ENCODE measurements at regions not wholly inside any gene's neighbourhood (a gene's known extent, or its start where the extent isn't known, plus 50 kb on each side); places are given as distances from the start of the nearest gene placed in this dataset.

DNA sequence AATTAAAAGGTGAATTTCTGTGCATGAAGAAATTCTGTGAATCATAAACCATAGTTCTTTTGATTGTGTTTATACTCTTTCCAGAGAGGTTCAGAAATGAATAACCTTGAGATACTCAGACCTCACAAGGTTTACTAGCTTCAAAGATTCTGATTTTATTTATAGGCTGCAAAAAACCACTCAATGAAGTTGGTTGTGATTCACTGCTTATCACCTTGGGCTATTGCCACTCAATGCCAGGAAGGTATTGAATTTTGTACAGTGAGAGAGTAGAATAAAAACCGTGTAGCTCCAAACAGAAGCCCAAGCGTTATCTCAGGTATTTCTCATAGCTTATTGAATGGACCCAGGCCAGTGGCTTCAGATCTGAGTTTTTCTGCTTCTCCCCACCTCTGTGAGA is 118.7 kb downstream of the FHIP1A start:
- Histone ChIP-seq H3K27ac (replicated peaks in 1 of 4) (no peak overlapping the region), H3K4me3 (no peak overlapping the region), H3K9me3 (no peaks in the 10 kb centered on the region), H3K4me1 (no peaks in the 10 kb centered on the region), H3K27me3 (no peaks in the 10 kb centered on the region), H3K36me3 (no peaks in the 10 kb centered on the region)
- no peak for DNase-seq (ENCODE audit: extremely low spot score)
- TF ChIP-seq, protein P1, sequence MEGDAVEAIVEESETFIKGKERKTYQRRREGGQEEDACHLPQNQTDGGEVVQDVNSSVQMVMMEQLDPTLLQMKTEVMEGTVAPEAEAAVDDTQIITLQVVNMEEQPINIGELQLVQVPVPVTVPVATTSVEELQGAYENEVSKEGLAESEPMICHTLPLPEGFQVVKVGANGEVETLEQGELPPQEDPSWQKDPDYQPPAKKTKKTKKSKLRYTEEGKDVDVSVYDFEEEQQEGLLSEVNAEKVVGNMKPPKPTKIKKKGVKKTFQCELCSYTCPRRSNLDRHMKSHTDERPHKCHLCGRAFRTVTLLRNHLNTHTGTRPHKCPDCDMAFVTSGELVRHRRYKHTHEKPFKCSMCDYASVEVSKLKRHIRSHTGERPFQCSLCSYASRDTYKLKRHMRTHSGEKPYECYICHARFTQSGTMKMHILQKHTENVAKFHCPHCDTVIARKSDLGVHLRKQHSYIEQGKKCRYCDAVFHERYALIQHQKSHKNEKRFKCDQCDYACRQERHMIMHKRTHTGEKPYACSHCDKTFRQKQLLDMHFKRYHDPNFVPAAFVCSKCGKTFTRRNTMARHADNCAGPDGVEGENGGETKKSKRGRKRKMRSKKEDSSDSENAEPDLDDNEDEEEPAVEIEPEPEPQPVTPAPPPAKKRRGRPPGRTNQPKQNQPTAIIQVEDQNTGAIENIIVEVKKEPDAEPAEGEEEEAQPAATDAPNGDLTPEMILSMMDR (IDR thresholded peaks at IDR 0.05): no peak
- no peak for TF ChIP-seq POLR2A (IDR thresholded peaks at IDR 0.05; ENCODE audit: low read depth)
- no peak for TF ChIP-seq EP300 (IDR thresholded peaks at IDR 0.05)
- TF ChIP-seq POLR2AphosphoS5 (IDR thresholded peaks at IDR 0.05): no peak
- 90% methylated on average over 2 of the region's 2 CpGs for WGBS
- intact Hi-C loops (cut with DNase I): no loop called here

DNA sequence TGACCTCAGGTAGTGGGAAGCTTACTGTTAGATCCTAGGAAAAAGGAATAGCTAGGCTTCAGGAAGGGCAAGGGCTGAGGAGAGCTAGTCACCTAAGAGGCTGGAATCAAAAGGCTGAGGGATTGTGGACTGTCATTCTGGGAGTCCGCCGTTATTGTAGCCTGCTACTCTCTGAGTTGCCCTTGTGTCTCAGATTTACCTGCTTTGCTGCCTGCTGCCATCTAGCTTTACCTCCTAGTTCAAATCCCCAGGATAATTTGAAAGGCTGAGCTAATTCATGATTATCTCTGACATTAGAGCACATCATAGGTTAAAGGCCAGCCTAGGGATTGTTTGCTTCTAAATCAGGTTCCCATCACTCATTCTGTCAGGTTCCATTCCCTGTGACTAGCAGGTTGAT is 120.2 kb downstream of the FHIP1A start:
- intact Hi-C loops (cut with DNase I): no loop called here
- no peak overlapping the region for H3K4me3 ChIP-seq
- no peaks in the 10 kb centered on the region for H3K9me3 ChIP-seq
- TF ChIP-seq POLR2AphosphoS5 (IDR thresholded peaks at IDR 0.05): no peak
- TF ChIP-seq, protein P1 (IDR thresholded peaks at IDR 0.05): no peak
- H3K27ac ChIP-seq (replicated peaks in 1 of 4): no peak overlapping the region
- H3K4me1 ChIP-seq: no peaks in the 10 kb centered on the region
- WGBS: 66% methylated on average over 2 of the region's 2 CpGs
- H3K36me3 ChIP-seq: no peaks in the 10 kb centered on the region
- H3K27me3 ChIP-seq: no peaks in the 10 kb centered on the region
- DNase-seq (ENCODE audit: extremely low spot score): no peak

DNA sequence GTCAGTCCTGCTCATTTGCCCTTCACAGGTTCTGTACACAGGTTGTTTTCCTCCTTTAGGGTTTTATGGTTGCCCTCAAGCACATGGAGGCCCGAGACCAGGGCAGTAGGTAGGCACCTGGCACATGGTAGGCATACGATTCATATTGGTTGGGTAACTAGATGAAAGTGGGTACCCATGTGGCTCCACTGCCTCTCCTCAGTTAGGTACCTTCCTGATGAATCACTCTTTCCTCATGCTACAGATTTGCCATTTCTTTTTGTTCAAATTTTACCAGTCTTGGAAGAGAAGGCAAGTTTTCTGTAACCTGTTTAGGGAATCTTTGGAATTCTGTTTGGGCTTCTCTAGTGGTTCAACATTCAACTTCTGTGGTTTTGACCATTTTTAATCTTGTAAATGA is 121.3 kb downstream of the FHIP1A start:
- H3K27ac ChIP-seq (replicated peaks in 1 of 4): no peak overlapping the region
- no peaks in the 10 kb centered on the region for H3K4me1 ChIP-seq
- TF ChIP-seq POLR2AphosphoS5 (IDR thresholded peaks at IDR 0.05) (no peak), POLR2A (IDR thresholded peaks at IDR 0.05; ENCODE audit: low read depth) (no peak), EP300 (IDR thresholded peaks at IDR 0.05) (no peak)
- H3K9me3 ChIP-seq: no peaks in the 10 kb centered on the region
- H3K36me3 ChIP-seq: no peaks in the 10 kb centered on the region
- no peak for DNase-seq (ENCODE audit: extremely low spot score)
- intact Hi-C loops (cut with DNase I): no loop called here
- H3K27me3 ChIP-seq: no peaks in the 10 kb centered on the region
- WGBS: 96% methylated on average over 2 of the region's 2 CpGs
- H3K4me3 ChIP-seq: no peak overlapping the region

DNA sequence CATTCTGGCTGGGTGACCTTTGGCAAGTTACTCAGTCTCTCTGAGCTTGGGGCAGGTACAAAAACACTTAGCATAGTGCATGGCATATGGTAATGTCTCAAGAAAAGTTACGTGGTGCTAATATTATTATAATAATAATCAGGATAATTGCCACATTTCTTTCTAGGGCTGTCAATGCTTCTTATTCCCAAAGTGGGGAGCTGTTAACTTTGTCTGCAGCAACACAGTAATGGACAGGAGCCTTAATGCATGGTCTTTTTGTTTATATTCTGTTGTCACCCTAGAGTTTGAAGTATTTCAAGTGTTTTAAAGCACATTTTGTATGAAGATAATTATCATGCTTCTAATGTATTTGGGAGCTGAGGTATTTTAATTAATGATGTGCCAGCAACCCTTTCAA is 121.8 kb downstream of the FHIP1A start:
- Histone ChIP-seq H3K27me3 (no peaks in the 10 kb centered on the region), H3K36me3 (no peaks in the 10 kb centered on the region), H3K9me3 (no peaks in the 10 kb centered on the region), H3K27ac (replicated peaks in 1 of 4) (no peak overlapping the region), H3K4me1 (no peaks in the 10 kb centered on the region), H3K4me3 (no peak overlapping the region)
- intact Hi-C loops (cut with DNase I): no loop called here
- WGBS: 58% methylated on average over 1 of the region's 1 CpG
- DNase-seq (ENCODE audit: extremely low spot score): no peak
- TF ChIP-seq POLR2AphosphoS5 (IDR thresholded peaks at IDR 0.05) (no peak), POLR2A (IDR thresholded peaks at IDR 0.05; ENCODE audit: low read depth) (no peak), EP300 (IDR thresholded peaks at IDR 0.05) (no peak)
- TF ChIP-seq, protein P1 (IDR thresholded peaks at IDR 0.05): no peak

DNA sequence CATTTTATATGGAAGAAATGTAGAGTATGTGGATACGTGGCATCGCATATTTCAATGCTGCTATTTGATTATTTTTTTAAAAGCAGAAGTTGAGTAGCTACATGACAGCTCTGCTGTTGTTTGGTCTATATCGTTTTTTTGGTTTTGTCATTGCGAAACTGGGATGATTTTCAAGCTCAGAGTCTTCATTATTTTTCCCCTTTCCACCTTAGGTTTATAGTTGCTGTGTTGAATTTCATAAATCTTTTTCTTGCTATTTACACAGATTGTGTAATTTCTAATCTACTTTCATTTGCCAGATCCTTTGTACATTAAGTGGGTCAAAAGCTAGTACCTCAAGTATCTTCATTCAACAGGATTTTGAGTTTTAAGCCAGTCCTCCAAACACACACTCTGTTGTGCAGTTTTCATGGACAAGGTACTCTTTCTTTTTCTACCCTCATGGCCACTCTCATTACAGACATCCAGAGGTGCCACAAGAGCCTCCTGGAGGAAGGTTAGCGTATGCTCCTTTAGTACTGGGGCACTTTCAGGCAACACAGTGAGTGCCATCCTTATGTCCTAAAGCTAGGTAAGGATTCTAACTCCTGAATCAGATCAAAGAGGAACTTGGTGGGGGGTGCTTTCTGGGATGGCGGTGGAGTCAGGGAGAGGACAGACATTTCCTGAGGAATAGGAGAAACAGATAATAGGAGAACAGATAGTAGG is 123.2 kb downstream of the FHIP1A start:
- TF ChIP-seq, protein P1 (IDR thresholded peaks at IDR 0.05): no peak
- TF ChIP-seq EP300 (IDR thresholded peaks at IDR 0.05) (no peak), POLR2A (IDR thresholded peaks at IDR 0.05; ENCODE audit: low read depth) (no peak), POLR2AphosphoS5 (IDR thresholded peaks at IDR 0.05) (no peak)
- 85% methylated on average over 6 of the region's 6 CpGs for WGBS
- Histone ChIP-seq H3K4me1 (no peaks in the 10 kb centered on the region), H3K9me3 (no peaks in the 10 kb centered on the region), H3K36me3 (no peaks in the 10 kb centered on the region), H3K27me3 (no peaks in the 10 kb centered on the region), H3K4me3 (no peak overlapping the region), H3K27ac (replicated peaks in 1 of 4) (no peak overlapping the region)
- intact Hi-C loops (cut with DNase I): no loop called here
- no peak for DNase-seq (ENCODE audit: extremely low spot score)

Data from esophagus muscularis mucosa (tissue), 4 donors.